ENCODE measurements at regions not wholly inside any gene's neighbourhood (a gene's known extent, or its start where the extent isn't known, plus 50 kb on each side); places are given as distances from the start of the nearest gene placed in this dataset.

DNA sequence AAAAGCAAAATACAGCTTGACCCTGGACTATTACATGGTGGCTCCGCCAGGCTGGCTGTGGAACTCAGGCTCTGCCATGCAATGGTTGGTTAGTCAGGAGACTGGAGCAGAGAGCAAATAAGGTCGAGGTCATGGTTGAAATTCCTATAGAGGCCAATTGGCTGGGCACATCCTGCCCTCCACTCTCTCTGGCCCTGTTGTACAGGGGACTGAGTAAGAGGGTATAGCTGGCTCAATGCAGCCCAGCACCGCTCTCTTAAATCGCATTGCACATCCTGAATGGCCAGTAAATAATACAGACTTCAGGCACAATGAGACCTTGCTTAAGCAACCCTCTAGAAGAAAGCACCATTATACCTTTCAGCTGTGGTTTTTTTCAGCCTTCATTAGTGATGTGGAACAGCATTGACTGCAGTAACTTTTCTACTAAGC, 59.3 kb upstream of the PPP2R5A start:
- no peak for DNase-seq

DNA sequence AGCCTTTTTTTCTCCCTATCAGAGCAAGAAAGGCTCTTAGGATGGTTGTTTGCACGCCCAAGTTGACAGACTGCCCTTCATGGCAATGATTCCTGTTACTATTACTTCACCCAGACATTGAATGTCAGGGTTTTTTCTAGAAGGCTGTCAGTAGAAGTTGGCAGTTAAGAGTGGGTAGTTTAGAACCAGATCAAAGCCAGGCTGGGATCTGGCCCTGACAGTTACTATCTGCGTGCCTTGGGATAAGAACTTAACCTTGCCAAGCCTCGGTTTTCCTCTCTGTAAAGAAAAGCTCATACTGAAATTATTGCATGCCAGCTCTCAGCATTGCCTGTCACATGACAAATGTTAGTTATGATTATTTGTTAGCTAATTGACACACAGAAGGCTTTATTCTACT, 58.7 kb upstream of the PPP2R5A start:
- DNase-seq, result no peak

DNA sequence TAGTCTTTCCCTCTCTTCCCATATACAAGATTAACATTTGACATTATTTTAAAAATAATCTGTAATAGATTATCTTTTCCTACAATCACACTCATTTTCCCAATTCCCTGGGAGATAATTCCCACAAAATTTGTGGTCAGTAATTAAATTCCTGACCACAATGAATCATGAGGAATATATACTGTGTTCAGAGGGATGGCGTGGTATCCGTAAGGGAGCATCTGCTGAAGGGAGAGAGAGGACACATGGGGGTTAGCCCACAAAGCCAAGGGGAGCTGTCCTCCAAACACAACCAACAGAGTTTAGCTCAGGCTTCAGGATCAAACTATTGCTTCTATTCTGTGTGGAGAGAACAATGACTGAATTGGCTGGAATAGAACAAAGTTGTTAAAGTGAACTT, 57.1 kb upstream of the PPP2R5A start:
- DNase-seq, result no peak

DNA sequence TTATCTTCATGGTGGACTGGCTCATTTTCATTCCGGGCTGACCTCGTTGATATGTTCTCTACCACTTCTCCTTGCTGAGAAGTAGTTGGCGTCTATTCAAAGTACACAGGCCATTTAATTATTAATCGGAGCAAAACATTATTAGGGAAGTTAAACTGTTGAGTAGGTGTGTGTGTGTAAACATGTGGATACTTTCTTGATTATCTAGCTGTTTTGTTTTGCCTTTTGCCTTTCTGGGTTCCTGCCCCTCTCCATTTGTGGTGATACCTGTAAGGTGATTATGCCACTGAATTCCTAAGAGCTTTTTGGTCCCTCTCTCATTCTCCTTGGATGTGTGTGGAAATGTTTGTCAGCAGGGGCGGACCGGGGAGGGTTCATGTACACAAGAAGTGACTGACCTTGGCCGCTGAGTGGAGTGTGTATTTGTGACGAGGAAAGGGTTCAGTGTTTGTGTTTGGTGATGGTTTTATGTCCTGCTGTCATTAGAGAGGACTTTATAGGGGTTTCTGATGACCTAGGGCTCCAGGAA, 56.6 kb upstream of the PPP2R5A start:
- DNase-seq, result no peak

DNA sequence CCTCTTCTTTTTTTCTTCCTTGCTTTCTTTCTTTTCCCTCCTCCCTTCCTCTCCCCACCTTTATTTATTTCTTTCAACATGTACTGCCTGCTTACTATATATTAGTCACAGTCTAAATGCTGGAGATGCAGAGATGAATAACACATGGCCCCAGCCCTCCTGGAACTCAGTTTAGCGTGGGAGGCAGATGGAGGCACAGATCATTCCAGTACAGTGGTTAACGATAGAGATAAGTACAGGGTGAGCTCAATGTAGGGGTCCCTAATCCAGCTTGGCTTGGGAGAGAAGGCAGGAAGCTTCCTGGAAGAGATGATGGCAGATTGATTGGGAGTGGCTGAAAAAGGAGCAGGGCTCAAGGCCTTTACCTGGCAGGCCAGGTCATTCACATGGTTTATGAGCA, 55.6 kb upstream of the PPP2R5A start:
- DNase-seq, result no peak

DNA sequence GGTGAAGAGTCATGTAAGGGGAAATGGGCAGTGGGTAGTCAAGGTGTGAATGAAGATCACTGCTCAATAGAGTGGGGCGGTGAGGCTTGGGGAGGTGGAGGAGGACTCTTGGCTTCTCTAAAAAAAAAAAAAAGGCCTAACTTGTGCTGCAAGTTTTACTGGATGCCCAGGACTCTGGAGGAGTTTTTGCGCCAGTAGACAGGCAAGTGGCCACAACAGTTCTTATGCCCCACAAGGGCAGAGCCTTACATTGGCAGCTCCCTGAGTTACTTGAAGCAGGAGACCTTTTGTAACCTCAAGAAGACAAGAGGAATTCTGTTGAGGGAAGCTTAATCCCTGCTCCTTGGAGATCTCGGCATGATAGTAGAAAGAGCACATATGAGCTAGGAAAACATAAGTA, 54.9 kb upstream of the PPP2R5A start:
- no peak for DNase-seq

DNA sequence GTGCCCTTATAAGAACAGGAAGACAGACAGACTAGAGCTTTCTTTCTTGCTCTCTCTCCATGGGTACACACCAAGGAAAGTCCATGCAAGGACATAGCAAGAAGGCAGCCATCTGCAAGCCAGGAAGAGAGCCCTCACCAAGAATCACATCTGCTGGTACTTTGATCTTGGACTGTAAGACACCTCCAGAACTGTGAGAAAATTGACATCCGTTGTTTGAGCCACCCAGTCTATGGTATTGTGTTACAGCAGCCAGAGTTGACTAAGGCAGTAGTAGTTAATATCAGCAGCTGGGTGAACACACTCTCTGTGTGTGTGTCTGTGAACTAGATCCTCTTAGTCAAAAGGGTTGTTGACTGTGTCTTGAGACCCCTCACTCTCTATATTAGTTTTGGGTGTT, 53.8 kb upstream of the PPP2R5A start:
- no peak for DNase-seq

DNA sequence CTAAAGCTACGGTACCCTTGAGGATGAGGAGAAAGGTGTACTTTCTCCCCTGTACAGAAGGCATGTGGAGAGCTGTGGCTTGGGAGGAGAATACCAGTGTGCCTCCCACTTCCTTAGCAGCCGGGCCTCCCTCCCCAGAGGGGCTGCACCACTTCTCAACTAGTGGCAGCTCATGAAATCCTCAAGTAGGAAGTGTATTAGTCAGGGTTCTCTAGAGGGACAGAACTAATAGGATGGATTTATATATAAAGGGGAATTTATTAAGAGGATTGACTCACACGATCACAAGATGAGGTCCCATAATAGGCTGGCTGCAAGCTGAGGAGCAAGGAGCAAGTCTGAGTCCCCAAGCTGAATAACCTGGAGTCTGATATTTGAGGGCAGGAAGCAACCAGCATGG, 53.1 kb upstream of the PPP2R5A start:
- DNase-seq, result no peak

DNA sequence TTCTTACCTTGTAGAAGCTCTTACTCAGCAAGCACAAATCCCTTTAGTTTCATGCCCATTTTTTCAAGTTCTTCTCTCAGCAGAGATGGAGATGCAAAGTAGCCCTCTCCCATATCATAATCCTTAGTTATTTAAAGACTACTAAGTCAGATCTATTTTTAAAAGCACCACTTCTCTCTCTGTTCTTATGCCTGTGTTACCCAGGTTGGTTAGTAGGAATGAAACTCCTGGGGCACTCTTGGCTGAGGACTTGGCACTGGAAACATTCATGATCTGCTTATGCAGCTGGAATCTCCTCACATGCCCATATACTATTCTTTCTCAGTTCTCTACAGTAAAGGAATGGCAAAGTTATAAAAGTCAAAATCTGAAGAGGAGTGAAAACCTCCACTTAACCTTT, 51.9 kb upstream of the PPP2R5A start:
- no peak for DNase-seq

DNA sequence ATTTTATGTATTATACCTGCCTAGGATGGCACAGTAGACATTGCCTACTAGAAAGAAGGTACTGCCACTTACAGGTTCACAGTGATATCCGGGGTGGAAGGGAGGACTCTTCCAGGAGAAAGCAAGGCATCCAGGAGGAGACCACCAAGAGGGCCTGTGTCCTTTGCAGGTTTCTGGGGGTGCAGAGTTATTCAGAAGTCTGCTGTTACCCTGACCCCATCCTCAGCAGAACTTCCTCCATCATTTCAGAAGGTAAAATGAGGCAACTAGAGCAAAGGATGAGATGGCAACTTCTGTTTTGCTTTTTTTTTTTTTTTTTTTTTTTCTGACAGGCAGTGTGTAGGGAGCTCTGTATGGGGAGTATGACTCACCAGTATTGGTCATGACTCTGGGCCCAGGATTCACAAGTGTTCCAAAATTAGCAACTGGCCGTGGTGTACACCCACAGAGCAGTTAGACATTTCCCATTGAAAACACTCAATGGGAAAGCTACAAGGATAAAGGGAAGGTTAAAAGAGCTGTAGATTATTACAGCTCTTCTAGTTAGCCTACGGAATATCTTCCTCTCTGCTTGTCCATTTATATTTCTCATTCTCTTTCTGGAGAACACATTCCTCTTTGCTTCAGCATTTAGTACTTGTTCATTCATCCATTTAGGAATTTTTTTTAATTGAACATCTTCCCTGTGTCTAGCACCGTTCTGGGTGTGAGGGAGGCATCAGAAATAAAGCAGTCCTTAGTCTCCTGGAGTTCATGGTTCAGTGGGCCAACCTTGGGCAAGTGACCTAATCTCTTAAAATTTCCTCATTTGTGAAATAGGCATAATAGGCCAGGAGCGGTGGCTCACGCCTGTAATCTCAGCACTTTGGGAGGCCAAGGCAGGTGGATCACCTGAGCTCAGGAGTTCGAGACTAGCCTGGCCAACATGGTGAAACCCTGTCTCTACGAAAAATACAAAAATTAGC, 50.5 kb upstream of the PPP2R5A start:
- DNase-seq, result no peak

Data from right kidney (tissue), 1 donor.